ENCODE measurements at regions not wholly inside any gene's neighbourhood (a gene's known extent, or its start where the extent isn't known, plus 50 kb on each side); places are given as distances from the start of the nearest gene placed in this dataset.

DNA sequence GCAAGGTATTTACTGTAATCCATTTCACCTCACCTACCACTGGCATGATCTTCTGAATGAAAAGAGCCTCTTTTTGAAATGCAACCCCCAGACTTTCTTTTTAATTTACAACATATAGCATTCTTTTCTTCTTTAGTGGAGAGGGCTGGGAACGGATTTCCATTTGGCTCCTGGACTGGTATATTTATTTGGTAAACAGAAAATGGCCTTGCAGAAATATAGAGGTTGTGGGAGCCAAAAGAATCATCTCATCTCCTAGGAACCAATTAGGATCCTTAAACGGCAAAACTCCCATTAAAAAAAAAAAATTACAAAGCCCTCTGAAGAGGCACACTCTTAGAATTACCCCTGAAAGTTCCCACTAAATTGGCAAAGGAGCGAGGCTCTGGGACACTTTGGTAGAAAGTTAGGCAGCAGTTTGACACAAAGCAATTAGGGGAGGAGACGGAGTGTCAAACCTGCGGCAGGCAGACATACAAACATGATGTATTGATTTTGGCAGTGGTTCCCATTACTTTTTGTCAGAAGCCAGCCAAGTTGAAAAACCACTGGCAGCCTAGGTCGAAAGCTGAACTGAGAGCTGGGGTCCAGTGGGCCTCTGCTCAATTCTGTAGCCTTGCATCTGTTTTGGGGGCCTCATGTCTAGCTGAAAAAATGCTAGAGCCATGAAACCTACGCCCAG, 135.1 kb upstream of the MAGI3 start:
- DNase-seq (ENCODE audit: low read depth) = peak; percentile 85
- H3K4me3 ChIP-seq (ENCODE audit: low read depth, low read length) = peak overlapping the region; percentile 34
- TF ChIP-seq, protein P1, sequence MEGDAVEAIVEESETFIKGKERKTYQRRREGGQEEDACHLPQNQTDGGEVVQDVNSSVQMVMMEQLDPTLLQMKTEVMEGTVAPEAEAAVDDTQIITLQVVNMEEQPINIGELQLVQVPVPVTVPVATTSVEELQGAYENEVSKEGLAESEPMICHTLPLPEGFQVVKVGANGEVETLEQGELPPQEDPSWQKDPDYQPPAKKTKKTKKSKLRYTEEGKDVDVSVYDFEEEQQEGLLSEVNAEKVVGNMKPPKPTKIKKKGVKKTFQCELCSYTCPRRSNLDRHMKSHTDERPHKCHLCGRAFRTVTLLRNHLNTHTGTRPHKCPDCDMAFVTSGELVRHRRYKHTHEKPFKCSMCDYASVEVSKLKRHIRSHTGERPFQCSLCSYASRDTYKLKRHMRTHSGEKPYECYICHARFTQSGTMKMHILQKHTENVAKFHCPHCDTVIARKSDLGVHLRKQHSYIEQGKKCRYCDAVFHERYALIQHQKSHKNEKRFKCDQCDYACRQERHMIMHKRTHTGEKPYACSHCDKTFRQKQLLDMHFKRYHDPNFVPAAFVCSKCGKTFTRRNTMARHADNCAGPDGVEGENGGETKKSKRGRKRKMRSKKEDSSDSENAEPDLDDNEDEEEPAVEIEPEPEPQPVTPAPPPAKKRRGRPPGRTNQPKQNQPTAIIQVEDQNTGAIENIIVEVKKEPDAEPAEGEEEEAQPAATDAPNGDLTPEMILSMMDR (IDR thresholded peaks at IDR 0.05; ENCODE audit: control insufficient read depth, extremely low read depth, insufficient read depth) = no peak

DNA sequence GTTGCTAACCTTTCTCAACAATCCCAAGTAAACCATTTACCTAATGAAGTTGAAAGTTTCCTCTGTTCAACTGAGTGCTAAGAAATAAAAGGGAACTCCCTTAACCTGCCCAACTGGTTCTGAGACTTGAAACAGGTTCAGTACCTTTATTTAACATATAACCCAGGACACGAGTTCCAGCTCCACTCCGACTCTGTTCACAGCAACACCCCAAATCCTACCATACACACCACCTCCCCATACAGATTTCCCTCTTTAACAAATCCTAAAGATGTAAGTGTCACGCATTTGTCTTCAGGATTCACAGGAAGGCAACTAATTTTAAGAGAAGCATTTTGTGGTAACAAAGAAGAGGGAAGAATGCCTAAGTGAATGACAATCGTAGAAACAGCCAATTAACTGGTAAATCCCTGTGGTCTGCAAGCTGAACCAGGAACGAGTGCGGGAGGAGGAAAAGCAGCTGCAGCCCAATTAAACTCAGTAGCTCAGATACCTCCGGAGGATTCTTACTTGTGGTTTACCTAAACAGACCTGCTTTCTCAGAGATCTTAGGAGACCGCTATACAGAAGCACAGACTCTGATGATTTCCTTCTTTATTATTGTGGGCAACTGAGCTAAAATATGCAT, 134.5 kb upstream of the MAGI3 start:
- H3K4me3 ChIP-seq (ENCODE audit: low read depth, low read length) = peak overlapping the region; percentile 34
- TF ChIP-seq, protein P1 (IDR thresholded peaks at IDR 0.05; ENCODE audit: control insufficient read depth, extremely low read depth, insufficient read depth) = no peak
- peak; percentile 94 for DNase-seq (ENCODE audit: low read depth)

DNA sequence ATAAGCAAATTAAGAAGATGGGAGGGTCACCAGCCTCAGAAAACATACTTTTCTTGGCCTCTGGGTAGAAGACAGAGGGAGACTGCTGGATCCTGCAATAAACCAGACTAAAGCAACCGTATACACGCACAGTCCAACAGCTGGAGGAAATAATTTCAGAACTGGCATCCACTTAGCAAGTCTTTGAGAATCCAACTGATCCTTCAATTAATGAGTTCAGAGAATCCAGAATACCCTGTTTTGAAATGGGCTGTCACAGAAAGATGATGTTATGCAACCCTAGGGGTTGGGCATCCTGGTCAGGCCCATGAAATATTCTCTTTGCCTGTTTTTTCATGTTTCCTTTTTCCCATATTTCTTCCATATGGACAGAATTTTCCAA, 134.0 kb upstream of the MAGI3 start:
- DNase-seq (ENCODE audit: low read depth) = no peak
- TF ChIP-seq, protein P1 (IDR thresholded peaks at IDR 0.05; ENCODE audit: control insufficient read depth, extremely low read depth, insufficient read depth) = no peak
- no peak overlapping the region for H3K4me3 ChIP-seq (ENCODE audit: low read depth, low read length)

DNA sequence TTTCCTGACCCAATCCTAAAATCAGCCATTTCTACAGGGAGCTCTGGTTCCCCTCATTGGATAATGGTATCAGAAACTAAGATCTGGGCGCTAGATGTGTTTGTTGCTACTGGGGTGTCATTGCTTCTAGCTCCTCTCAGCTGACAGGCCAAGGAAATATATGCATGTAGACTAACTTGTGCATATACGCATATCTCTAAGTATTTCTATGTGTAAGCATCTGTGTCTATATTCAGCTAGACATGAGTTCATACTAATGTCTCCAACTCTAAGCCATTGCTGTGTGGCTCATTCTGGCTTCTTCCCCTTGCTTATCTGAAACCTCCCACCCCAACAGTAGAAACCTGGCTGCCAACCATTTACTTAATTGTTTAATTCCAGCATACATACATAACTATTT, 130.3 kb upstream of the MAGI3 start:
- no peak for DNase-seq (ENCODE audit: low read depth)
- TF ChIP-seq, protein P1 (IDR thresholded peaks at IDR 0.05; ENCODE audit: control insufficient read depth, extremely low read depth, insufficient read depth) = no peak
- H3K4me3 ChIP-seq (ENCODE audit: low read depth, low read length) = no peak overlapping the region

DNA sequence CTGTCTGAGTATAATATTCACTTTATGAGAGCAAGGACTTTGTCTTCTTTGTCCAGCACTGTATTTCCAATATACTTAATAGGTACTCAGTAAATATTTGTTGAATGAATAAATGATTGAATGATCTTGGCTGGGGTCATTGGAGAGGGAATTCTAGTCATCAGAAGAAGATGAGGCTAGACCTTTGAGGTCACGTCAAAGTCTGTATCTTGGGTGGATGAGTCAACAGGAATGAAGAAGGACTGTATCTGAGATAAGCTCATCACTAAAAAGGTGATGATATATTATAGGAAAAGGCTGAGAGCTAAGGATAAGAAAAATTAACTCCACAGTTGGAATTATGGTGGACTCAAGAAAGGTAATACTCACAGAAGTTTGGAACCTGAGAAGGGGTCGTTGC, 125.1 kb upstream of the MAGI3 start:
- TF ChIP-seq, protein P1 (IDR thresholded peaks at IDR 0.05; ENCODE audit: control insufficient read depth, extremely low read depth, insufficient read depth) = no peak
- DNase-seq (ENCODE audit: low read depth) = no peak

DNA sequence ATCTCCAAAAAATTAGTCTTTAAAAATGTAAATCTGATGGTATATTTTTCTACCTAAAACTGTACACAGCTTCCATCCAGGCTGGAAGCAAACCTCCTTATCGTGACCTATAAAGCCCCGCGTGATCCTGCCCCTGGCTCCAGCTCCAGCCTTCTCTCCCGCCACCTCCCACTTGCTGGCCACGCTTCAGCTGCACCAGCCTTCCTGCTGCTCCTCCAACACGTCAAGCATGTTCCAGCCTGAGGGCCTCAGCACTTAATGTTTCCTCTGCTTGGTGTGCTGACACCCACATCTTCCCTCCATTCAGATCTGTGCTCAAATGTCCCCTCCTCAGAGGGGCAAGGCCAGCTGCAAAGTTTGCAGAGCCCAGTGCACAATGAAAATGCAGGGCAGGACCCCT, 123.5 kb upstream of the MAGI3 start:
- TF ChIP-seq, protein P1 (IDR thresholded peaks at IDR 0.05; ENCODE audit: control insufficient read depth, extremely low read depth, insufficient read depth) = no peak
- H3K4me3 ChIP-seq (ENCODE audit: low read depth, low read length) = no peak overlapping the region
- no peak for DNase-seq (ENCODE audit: low read depth)

More for the DNA sequence above, 125.1 kb upstream of the MAGI3 start:
- no peak overlapping the region for H3K4me3 ChIP-seq (ENCODE audit: low read depth, low read length)
